ENCODE measurements at regions not wholly inside any gene's neighbourhood (a gene's known extent, or its start where the extent isn't known, plus 50 kb on each side); places are given as distances from the start of the nearest gene placed in this dataset.

GRCh38 chr3:22113453-22113852 lies 362.4 kb upstream of the ZNF385D start:
- DNase-seq (ENCODE audit: low spot score), result no peak

GRCh38 chr3:22115581-22115980 lies 364.6 kb upstream of the ZNF385D start:
- no peak for DNase-seq (ENCODE audit: low spot score)

- DNase-seq (ENCODE audit: low spot score), result no peak
Measured at GRCh38 chr3:22117091-22117490, 366.1 kb upstream of the ZNF385D start.

GRCh38 chr3:22117751-22118346 lies 366.8 kb upstream of the ZNF385D start:
- DNase-seq (ENCODE audit: low spot score), result peak; percentile 28

DNA sequence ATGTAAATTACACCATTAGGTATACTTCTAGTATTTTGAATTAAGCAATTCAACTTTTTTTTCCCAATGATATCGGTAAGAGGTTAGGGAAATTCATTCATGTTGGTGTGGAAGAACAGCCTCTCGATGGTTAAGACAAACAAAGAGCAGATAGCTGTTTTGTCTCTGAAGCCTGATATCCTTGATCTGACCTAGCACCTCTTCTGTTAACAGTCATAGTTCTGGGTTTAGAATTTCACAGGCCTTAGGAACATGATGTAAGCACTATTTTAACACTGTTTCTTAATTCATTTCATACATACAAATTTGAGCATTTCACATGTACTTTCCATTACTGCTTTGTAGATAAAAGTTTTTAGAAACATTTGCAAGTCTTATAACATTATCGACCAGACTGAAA lies 367.5 kb upstream of the ZNF385D start:
- no peak for DNase-seq (ENCODE audit: low spot score)

GRCh38 chr3:22121068-22121701 lies 370.2 kb upstream of the ZNF385D start:
- DNase-seq (ENCODE audit: low spot score), result no peak

DNA sequence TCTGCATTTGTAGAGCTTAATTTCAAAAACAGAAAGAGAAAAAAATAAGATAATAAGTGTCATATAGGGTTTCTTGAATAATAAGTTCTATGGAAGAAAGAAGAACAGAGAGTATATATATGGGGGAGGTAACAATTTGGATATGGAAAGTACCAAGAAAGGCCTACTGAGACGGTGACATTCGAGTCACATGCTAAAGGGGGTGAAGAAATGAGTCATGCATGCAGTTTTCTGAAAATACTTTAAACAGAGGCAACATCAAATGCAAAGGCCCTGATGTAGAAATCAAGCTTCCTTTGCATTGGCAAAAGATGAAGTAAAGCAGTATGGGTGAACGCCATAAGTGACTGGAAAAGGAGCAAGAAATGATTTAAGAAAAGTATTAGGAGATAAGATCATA lies 371.6 kb upstream of the ZNF385D start:
- no peak for DNase-seq (ENCODE audit: low spot score)

- DNase-seq (ENCODE audit: low spot score), result no peak
Measured at GRCh38 chr3:22129101-22129500, 378.1 kb upstream of the ZNF385D start.

GRCh38 chr3:22141769-22142168 lies 390.8 kb upstream of the ZNF385D start:
- DNase-seq (ENCODE audit: low spot score), result no peak

DNA sequence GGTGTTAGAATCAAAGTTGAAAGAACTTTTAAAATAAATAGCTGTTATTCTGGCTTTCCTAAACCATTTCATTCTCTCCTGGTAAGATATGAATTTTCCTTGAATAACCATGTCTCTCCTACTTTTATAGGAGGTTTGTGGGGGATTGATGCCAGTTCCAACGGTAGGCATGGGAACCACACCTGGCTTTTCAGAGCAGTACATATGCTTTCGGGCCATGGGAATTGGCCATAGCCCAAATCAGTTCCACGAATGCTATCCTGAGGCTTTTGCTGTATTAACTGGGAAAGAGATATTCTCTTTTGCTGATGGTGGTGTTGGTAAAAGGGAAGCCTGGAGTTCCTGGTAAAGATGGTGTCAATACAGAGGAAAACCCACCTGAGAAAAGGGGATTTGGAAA lies 396.2 kb upstream of the ZNF385D start:
- DNase-seq (ENCODE audit: low spot score), result no peak

GRCh38 chr3:22156868-22157267 lies 405.9 kb upstream of the ZNF385D start:
- DNase-seq (ENCODE audit: low spot score), result no peak

GRCh38 chr3:22157848-22158247 lies 406.8 kb upstream of the ZNF385D start:
- no peak for DNase-seq (ENCODE audit: low spot score)

- no peak for DNase-seq (ENCODE audit: low spot score)
Measured at GRCh38 chr3:22159004-22159695, 408.1 kb upstream of the ZNF385D start.

GRCh38 chr3:22161315-22161714 lies 410.3 kb upstream of the ZNF385D start:
- no peak for DNase-seq (ENCODE audit: low spot score)

- no peak for DNase-seq (ENCODE audit: low spot score)
Measured at GRCh38 chr3:22170370-22170769, 419.4 kb upstream of the ZNF385D start.

DNA sequence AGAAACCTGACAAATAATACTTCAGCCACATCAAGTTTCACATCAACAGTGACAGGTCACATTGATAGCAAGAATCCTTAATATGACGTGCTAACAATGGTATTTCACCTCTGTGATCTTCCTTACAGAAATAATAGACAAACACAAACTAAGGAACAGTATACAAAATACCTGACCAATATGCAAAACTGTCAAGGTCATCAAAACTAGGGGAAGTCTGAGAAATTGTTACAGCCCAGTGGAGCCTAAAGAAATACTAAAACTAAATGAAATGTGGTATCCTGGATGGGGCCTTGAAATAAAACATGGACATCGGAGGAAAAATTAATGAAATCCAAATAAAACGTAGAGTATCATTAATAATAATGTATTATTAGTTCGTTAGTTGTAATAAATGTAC lies 422.0 kb upstream of the ZNF385D start:
- DNase-seq (ENCODE audit: low spot score), result no peak

- DNase-seq (ENCODE audit: low spot score), result no peak
Measured at GRCh38 chr3:22175947-22176346, 424.9 kb upstream of the ZNF385D start.

DNA sequence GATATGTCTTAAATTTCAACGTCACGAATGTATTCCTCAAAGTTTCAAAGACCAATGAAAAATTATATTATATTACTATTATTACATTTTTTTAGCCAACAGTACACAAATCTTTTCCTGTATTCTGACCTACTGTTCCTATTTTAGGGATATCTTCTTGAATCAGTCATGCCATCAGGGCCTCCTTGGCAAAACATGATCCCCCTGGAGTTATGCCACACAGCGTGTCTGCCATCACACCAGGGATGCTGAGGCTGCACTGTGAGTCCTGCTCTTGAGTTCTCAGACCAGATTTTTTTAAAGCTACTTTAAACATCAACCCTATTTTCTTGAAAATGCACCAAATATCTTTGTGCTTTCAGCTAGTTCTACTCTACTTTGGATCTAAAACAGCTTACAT lies 425.9 kb upstream of the ZNF385D start:
- no peak for DNase-seq (ENCODE audit: low spot score)

DNA sequence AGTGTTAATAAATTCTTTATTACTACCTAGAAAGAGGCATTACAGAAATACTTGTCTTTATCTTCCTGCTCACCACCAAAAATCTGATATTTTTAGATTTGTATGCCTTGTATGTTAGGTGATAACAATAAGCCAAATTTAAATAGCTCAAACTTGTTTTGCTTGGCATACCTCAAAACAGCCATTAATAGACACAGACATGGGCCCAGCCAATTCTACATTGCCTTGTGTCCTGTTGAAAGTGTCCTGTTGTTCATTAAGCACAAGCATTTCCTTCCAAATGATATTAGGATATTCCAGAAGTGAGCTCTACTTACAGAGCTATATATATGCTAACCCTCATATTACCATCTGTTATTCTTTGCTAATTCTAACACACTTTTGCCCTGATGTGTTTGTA lies 438.6 kb upstream of the ZNF385D start:
- DNase-seq (ENCODE audit: low spot score), result no peak

DNA sequence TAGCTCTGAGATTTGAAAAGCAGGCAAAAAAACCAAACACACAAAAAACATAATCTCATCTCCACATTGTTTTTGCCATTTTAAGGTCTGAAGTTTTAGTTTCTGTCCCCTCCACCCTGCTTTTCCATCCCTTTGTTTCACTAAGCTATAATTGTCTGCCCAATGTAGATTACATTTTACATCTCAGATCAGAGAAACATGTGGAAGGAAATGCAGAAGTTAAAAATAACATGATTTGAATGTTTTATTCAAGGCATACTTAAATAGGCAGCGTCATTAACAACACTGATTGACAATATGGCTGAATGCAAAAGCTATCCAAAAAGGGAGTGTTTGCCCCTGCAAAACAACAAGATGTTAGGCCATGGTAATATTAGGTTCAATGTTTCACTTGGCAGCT lies 448.1 kb upstream of the ZNF385D start:
- DNase-seq (ENCODE audit: low spot score), result no peak

- DNase-seq (ENCODE audit: low spot score), result no peak
Measured at GRCh38 chr3:22208844-22209243, 457.8 kb upstream of the ZNF385D start.

GRCh38 chr3:22209578-22209977 lies 458.6 kb upstream of the ZNF385D start:
- DNase-seq (ENCODE audit: low spot score), result no peak

DNA sequence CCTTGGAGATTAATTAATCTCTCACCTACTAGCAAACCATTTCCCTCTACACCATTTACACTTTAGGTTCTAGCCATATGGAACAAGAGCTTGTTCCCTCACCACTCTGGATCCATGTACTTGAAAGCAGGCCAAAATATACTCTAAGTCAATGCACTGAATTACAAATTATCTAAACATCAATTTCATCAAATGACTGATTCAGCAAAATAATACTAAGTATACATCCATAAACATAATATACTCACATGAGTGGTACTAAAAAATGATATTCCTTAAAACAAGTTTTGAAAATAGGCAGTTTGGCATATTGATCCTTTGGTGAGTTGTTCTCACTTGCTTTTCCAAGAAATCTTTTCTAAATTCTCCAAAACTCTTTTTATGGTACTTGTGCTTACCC lies 459.7 kb upstream of the ZNF385D start:
- no peak for DNase-seq (ENCODE audit: low spot score)

DNA sequence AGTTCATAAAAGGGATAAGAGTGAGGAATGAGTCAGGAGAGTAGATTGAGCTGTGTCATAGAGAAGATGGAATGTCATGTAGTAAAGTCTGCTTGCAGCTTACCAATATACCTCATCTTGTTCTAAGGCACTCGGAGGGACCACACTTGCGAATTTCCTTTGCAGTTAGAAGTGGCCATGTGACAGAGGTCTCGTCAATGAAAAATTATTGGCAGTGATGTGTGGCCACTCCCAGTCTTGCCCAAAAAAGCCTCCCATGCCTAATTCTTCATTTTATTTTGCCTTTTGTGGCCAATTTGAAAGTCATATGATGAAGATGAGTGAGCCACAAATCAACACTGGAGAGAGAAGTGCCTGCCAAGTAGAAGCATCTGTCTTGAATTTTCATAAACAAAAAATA lies 465.6 kb upstream of the ZNF385D start:
- no peak for DNase-seq (ENCODE audit: low spot score)
